Renal cortex interstitium (tissue), 11 donors: ENCODE measurements at regions not wholly inside any gene's neighbourhood (a gene's known extent, or its start where the extent isn't known, plus 50 kb on each side); places are given as distances from the start of the nearest gene placed in this dataset.

Experiments used
- DNase-seq, 11 donors: peaks; one replicate each; pipeline ENCODE4 v3.0.0-alpha.2; 2013; ENCODE audit warnings: low read depth in 9 of 11, low spot score in 4 of 11; ENCODE audit errors: extremely low read depth in 1 of 11

- no peak for DNase-seq
Observed at GRCh38 chr7:52146871-52147634, 830.4 kb upstream of the COBL start.

- DNase-seq = no peak
Observed at GRCh38 chr7:52143219-52143618, 826.6 kb upstream of the COBL start.

DNA sequence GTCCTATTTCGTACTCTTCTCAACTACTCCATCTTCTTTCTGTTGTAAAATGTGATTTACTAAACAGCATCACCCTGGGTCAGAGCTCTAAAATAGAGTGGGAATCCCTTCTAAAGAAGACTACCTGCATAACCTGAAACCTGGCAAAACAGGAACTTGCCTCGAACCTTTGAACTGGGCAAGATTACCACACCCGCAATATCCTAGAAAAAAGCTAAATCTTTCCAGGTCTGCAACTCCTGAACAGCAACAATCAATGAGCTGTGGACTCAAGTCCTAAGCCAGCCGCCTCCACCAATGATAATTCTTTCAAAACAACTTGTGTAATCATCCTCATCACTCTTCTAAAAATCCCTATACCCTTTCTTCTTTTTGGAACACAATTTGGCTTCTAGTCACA lies 824.2 kb upstream of the COBL start:
- DNase-seq = no peak

GRCh38 chr7:52135403-52135802 lies 818.8 kb upstream of the COBL start:
- DNase-seq = no peak

GRCh38 chr7:52129278-52129677 lies 812.7 kb upstream of the COBL start:
- DNase-seq = no peak

GRCh38 chr7:52120912-52121311 lies 804.3 kb upstream of the COBL start:
- no peak for DNase-seq

- DNase-seq = no peak
Observed at GRCh38 chr7:52119537-52119936, 802.9 kb upstream of the COBL start.

GRCh38 chr7:52114509-52114908 lies 797.9 kb upstream of the COBL start:
- no peak for DNase-seq

DNA sequence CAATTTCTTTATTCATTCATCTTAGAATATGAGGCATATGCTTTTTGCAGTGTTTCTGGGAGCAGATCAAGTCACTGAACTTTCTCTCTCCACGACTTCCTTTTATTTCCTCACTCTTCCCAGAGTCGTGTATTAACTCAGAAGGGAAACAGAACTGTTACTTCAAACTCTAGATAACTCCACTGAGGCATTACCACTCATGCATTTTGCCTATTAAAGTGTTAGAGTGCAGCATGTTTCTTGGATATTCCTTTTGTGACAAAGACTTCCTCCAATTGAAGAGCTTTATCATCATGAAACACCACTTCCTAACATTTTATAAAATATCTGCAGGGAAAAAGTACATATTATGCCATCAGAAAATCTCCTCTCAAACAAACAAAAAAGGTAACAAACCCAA lies 797.4 kb upstream of the COBL start:
- DNase-seq = no peak

GRCh38 chr7:52107355-52107754 lies 790.7 kb upstream of the COBL start:
- DNase-seq = no peak

GRCh38 chr7:52095861-52096260 lies 779.3 kb upstream of the COBL start:
- no peak for DNase-seq

DNA sequence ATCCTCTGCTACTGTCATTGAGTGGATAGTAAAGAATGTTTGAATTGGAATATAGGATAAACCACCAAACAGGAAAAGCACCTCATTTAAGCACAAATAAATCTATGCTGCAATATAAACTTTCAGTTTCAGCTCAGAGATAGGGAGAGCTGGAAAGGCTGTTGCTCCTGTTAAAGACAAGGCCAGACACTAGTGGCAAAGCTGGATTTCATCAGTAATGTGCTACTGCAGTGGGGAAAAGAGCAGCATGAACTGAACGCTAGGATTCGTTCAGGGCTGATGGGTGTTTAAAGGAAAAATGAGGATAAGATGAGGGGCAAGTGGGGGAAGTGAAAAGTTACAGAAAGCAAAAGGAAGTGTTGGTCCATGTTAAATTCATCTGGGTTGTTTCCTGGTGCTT lies 775.4 kb upstream of the COBL start:
- DNase-seq = no peak

- no peak for DNase-seq
Observed at GRCh38 chr7:52091101-52091500, 774.5 kb upstream of the COBL start.

GRCh38 chr7:52088008-52088901 lies 771.6 kb upstream of the COBL start:
- peak in 8 of 11 donors; percentile 15 to 49 (median 36) for DNase-seq

DNA sequence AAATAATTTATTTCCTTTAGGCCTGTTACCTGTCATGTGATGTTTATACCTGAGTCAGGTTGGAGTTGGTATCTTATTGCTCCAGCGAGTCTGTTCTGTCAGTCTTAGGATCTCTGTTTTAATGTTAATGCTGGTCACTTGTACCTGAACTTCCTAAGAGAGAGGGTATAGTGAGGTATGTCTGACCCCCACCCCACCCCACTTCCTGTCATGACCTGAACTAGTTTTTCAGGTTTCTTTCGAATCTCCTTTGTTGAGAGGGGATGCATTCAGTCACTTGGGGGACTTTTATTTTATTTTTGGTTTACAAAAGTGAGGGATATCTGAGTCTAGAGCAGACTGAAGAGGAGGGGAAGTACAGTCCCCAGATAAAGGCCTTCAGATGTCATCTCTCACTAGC lies 769.0 kb upstream of the COBL start:
- DNase-seq = no peak

DNA sequence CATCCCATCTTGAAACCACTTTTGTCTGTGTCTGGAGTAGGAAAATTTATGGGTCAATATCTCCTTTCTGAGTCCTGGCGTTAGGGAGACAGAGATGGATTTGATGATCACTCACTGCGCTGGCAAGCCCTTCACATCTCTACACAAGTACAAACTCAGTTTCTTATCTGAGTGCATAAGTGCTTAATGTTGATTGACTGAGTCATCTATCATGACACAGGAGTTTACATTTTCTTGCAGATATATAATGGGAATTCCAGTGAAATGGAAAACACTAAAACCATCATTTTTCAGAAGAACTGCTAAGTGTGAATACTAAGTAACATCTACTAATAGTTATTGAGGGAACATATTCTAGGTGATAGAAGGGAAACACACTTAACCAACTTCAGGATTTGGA lies 763.9 kb upstream of the COBL start:
- no peak for DNase-seq

DNA sequence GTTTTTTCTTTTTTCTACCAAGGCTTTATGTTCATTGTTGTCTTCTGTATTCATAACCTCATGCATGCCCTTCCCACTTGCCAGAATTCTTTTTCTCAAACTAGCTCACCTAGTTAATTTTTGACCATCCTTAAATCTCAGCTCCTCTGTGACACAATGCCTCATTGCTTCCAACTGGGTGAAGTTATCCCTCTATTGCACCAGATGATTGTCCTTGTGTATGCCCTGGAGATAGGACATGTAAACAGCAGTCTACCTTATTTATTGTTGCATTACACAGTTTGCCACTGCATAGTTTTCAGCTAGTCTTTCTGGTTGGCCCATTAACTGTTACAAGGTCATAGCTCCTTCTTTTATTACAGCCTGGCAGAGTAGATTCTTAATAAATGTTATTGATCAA lies 763.1 kb upstream of the COBL start:
- DNase-seq = no peak

- no peak for DNase-seq
Observed at GRCh38 chr7:52077571-52077970, 761.0 kb upstream of the COBL start.

DNA sequence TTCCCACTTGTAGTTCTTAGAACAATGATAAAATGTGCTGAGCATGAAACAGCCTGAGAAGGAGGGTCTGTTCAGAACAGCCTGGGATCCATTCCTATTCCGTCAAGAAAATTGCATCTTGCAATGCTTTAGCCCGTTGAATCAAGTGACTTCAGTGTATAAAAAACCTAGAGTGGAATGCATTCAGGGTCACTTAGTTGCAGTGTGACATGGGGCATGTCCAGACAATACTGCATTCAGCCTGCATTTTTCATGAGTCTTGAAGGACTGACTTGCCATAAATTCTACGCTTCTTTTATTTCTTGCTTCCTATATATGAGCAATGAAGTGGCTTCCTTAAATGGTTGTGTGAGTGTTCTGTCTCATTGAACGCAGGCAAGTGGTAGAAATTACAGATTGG lies 758.3 kb upstream of the COBL start:
- no peak for DNase-seq

DNA sequence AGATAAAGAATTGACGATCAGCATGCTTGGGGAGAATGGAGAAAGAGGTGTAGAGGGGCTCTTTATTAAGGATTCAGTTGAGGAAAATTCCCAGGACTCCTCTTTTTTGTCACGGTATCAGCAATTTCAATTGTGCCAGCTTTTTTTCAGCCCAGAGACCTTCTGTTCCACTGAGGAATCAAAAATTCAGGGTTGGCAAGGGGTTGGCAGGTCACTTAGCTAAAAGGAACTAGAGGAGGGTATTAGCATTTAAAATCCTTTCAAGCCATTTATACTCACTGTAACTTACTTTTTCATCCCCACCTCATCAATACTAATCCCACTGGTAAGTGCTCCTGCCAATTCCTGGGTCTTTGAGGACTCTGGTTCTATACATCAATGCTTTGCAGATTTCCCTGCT lies 757.5 kb upstream of the COBL start:
- no peak for DNase-seq

DNA sequence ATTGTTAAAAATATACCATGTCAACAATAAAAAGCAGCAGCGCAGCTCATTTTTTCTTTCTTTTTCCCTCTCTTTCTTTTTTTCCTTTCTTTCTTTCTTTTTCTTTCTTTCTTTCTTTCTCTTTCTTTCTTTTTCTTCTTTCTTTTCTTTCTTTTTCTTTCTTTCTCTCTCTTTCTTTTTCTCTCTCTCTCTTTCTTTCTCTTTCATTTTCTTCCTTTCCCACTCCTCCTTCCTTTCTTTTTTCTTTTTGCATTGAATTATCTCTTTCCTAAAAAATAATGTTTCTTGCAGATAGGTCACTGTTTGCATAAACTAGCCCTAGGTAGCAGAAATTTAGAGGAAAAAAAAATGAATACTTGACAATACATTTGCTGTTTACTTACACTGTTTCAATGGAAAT lies 755.1 kb upstream of the COBL start:
- no peak for DNase-seq
